NCI-H345 (cell line): ENCODE measurements at regions not wholly inside any gene's neighbourhood (a gene's known extent, or its start where the extent isn't known, plus 50 kb on each side); places are given as distances from the start of the nearest gene placed in this dataset.
A peak's percentile ranks its signal among the peaks of the same experiment; 100 is the strongest.
"Not testable (repeated sequence)": the region's sequence is repeated elsewhere in the genome, so short reads cannot be mapped to it uniquely, and the experiment has no call there.

Experiments
- DNase-seq: peaks from one replicate; lab custom pipeline; 2025; lab: John Stamatoyannopoulos, UW

- DNase-seq: no peak
Observed at GRCh38 chr1:213776969-213777368, 210.8 kb upstream of the PROX1 start.

DNA sequence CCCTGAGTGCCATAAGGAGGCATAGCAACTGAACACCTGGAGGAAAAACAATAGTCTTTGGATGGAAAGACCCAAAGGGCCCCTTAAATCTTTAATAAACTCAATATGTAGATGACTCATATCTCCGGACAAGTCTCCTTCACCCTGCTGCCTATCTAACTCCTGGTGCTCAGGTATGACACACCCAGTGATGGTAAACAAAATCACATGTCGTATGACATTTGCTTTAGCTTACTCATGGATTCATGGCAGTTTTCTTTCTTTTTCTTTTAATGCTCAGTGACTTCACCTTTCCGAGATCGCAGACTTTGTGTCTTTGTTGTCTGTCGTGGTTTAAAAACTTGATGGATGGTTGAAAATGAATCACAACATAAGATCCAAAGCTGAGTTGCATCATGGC lies 208.5 kb upstream of the PROX1 start:
- no peak for DNase-seq

DNA sequence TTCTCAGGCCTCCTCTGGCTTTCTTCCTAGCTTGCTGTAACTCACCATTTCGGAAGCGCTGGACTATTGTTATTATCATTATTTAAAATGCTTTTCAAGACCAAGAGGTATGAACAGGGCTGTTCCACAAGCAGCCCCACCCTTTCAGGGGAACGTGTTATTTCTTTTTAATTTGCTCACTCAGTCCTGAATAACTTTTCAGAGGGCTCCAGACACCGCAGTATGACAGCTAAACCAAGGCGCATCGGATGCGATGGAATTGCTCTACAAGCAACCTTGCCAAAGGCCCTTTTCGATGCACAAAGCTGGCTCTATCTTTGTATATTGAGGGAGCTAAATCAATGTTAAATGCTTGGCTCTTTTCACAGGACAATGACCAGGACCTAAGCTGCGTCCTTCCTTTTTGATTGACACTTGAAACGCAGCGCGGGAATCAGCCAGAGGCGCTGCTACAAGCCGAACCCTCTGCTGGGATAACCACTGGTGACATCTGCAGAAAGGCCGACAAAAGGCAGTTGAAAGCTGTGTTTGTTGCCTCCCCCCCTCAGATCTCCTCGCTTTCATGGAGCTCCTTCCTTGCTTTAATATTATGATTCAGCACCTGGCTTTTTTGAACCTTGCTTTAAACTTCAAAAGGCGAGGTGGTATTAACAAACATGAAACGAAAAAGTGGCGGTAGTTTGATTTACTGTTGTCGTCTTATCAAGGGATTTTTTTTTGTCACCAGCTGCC lies 204.7 kb upstream of the PROX1 start:
- no peak for DNase-seq

DNA sequence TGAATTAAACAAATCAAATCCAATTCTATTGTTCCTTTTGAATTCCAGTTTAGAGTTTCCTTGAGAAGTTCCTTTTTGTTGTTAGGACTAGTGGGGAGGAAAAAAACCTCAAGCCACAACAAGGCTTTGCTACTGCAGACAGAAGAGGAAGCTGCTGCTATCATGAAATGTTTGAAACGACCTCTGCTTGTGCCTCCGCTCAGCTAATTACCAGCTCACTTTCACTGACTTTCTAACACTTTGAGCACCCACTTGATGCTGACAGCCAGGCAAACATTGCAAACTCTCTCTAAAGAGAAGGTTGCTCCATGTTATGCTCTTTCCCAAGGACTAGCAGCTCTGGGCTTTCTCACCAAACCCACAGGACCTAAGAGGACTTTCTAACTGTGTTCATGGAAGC lies 203.9 kb upstream of the PROX1 start:
- DNase-seq: no peak

GRCh38 chr1:213786683-213787082 lies 201.1 kb upstream of the PROX1 start:
- DNase-seq: no peak

DNA sequence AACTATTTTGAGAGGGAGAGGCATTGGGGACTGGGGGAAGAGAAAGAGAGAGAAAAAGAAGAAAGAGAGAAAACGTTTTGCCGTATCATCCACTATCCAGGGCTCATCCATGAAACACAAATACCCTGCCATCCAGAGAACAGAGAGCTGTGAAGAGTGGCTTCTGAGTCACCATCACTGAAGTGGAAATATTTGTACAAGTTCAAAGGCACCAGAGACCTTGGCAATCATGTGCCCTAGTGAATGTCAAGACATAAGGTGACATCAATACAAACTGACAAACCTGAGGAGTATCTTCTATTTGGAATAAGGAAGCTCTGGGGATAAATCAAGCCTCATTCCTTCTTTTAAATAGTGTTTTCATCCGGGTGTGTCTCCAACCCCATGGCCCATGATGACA lies 197.2 kb upstream of the PROX1 start:
- no peak for DNase-seq

DNA sequence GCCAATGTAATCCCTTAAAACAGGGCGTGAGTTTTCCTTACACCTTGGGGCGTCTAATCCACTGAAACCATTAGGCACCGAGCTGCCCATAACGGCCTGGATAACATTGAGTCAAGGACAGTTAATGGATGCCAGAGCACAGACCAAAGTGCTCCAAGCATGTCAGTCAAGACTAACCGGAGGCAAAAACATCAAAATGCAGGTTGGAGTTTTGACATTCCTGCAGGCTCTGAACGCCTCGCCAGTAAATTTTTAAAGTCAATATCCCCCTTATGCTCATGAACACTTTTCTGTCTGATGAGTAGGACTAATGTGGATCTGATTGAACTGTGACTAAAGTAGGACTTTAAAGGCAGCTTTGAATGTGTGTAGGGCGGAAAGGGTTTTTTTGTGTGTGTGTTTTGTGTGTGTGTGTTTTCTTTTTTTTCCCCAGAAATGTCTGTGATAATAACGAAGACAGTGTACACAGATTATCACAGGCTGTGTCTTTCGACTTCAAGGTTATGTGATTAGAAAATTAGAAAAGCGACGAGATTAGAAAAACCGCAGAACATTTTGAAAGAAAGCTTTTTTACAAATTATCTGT lies 194.2 kb upstream of the PROX1 start:
- no peak for DNase-seq

DNA sequence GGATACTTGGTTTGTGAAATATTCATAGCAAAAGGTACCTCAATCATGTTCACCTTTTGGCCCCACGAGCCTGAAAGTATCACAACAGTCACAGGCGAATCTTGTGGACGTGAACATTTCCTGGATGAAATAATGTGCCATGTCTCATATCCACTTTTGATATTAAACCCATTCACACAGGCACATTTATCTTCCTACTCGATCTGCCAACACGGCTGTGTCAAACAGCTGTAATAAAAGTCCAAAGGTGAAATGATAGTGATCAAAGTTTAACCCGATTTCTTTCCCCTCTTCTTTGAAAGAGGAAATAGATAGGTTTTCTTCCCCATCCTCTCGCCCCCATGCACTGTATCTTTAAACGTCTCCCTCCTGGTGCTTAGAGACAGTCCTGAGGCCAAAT lies 191.2 kb upstream of the PROX1 start:
- DNase-seq: no peak

GRCh38 chr1:213808288-213808687 lies 179.5 kb upstream of the PROX1 start:
- not testable (repeated sequence) for DNase-seq

- DNase-seq: no peak
Observed at GRCh38 chr1:213817156-213817555, 170.6 kb upstream of the PROX1 start.

GRCh38 chr1:213820362-213821149 lies 167.2 kb upstream of the PROX1 start:
- DNase-seq: peak; percentile 79

DNA sequence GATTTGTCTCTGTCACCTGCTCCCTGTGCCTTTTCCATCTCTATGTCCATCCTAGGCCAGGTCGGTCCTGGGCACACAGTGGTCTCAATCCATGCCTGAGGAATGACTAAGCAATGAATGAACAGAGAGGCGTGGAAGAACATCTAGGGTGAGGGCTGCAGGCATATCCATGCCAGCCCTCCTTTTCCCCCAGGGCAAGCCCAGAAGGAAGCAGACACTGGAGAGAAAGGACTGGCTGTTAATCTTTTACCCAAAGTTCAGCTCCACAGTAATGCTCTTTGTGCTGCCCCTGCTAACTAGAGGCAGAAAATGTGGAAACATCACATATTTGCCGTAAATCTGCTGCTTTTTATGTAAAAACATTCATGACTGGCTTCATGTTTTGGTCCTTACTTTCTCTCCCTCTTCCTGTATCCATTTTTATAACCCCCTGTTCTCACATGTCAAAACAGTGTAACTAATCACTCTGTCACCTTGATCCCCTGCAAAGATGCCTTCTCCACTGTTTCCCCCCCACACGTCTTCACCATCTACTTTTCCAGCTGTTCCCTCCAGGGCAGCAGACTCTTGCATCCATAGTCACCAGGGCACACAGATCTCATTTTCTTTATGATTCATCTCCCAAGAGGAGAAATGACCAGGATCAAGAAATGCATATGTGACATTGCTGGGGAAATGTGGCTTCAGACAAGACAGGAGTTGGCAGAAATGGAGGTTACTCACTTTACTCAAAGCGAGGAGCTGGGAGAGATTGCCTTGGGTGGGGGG lies 166.4 kb upstream of the PROX1 start:
- no peak for DNase-seq

DNA sequence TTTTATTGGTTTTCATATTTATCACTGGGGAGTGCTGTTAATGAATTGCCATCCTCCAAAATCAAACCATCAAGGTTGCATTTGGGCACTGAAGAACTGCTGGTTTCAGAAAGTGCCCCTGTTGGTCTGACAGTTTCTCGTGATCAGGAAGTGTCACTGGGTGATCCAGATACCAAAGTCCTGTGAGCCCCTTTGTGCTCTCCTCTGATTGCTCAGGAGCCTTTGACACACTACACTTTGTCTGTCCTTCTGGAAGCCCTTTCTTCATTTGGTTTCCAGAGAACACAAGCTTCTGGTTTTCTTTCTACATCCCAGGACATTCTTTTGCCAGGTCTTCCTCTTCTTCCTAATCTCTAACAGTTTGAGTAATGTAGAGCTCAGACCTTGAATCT lies 165.8 kb upstream of the PROX1 start:
- no peak for DNase-seq

DNA sequence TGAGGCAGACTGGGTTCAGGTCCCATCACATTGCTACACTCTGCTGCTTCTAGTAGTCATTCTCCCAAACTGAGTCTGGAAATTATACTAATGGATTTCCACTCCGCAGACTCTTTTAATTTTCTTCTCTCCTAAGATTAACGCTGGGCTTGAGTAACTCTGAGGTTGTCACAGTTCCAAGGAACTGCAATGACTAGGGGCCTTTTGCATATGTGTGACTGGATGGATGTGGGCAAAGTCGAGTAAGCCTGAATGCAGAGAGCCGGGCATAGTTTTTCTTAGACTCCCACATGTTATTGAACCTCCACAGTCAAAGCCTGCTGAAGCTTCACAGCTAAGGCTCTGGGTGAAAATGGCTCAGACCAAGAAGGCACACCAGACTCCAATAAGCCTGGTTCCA lies 160.9 kb upstream of the PROX1 start:
- no peak for DNase-seq

- no peak for DNase-seq
Observed at GRCh38 chr1:213828867-213829266, 158.9 kb upstream of the PROX1 start.

GRCh38 chr1:213829780-213830179 lies 158.0 kb upstream of the PROX1 start:
- no peak for DNase-seq

DNA sequence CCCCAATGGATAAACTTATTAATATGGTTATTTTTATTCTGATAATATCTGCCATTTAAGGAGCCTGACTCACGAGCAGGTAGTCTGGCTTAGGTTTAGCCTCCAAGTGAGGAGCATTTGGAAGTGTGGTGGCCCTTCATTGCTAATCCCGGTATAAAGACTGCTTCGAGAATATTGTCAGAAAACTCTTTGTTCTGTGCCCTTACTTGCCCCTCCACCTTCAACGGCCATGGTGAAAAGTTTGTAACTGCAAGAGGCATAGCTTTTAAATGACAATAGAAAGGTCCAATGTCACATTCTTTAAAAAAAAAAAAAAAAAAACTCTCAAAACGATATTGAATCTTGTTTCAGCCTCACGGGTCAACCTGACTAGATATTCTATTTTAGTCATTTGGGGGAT lies 157.4 kb upstream of the PROX1 start:
- no peak for DNase-seq

DNA sequence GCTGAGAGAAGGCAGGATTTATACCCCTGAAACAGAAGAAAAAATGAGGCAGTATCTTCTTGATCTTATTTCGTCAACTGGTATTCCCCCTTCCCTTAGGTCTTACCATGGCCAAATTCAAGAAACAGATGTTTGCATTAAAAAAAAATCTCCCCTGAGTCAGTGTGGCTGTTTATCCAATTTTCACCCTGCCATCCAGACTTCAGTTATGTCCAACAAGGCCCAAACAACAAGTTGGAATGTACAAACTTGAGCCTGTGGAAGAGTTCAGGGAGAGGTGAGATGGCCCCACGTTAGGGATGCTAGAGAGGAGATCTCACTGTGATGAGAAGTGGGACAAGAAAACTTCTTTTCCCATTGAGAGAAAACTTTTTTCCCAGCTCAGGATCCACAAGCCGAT lies 147.2 kb upstream of the PROX1 start:
- no peak for DNase-seq

GRCh38 chr1:213844632-213845031 lies 143.1 kb upstream of the PROX1 start:
- no peak for DNase-seq

DNA sequence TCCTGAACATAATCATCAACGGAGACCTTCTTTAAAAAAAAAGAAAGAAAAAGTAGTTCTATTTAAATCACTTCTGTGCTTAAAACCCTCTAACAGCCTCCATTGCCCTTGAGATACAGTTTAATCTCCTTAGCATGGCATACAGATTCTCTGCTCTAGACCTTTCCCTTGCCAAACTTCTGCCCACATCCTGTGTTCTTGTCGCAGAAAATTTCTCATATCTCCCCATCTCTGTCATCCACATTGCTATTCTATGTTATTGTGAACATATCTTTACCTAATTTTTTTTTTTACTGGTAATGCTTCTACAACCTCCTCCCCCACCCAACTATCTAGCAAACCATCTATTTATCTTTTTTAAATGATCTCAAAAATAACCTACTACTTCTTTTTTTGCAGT lies 135.7 kb upstream of the PROX1 start:
- DNase-seq: no peak

- DNase-seq: no peak
Observed at GRCh38 chr1:213858581-213858980, 129.2 kb upstream of the PROX1 start.

DNA sequence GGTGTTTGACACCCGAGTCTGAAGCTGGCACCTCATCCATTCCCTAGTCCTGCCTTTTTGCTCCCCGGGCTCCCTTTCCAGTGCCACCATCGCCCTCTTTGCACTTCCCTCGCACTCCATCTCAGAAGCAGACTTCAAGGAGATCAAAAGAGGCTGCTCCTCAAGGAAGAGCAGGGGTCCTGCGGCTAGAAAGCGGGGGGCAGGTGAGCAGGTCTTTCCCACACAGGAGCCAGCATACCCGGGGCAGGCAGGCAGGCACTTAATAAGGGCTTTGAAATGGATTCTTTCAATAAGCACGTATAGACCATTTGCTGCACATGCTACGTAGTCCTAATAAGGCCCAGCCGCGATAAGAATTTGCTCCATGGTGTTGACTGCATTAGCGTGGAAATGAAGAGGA lies 125.9 kb upstream of the PROX1 start:
- DNase-seq: no peak

DNA sequence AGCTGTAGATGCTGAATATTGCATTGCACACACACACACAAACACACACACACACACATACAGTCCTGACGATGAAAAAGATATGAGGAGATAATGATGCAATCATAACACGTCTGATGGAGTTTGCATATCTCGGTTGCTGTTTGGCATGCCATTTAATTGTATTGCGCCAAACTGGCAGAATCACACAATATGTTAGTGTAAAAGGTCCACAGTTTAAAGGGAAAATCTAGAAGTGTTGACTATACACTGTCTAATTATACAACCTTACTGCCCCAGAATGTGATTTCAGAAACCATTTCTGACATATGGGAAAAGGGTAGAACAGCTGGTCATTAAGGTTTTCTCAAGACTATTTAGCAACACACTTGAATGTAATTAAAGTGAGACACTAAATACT lies 123.7 kb upstream of the PROX1 start:
- DNase-seq: no peak
